Stimulated activated naive CD8-positive, alpha-beta T cell treated with anti-CD3 and anti-CD28 coated beads, Interleukin-15, Interleukin-2, amounts not matched to agents 100 U/mL and 50 U/mL, for 24 hours (primary cell): ENCODE measurements at regions not wholly inside any gene's neighbourhood (a gene's known extent, or its start where the extent isn't known, plus 50 kb on each side); places are given as distances from the start of the nearest gene placed in this dataset.
"Not testable (repeated sequence)": the region's sequence is repeated elsewhere in the genome, so short reads cannot be mapped to it uniquely, and the experiment has no call there.

Experiments
- ATAC-seq: fragments of 150-1000 bp; cut with Tn5 transposase; one replicate; pipeline ENCODE4 v1.10.0; 2021
- DNase-seq: peaks from one replicate; pipeline ENCODE4 v3.0.0; 2021

DNA sequence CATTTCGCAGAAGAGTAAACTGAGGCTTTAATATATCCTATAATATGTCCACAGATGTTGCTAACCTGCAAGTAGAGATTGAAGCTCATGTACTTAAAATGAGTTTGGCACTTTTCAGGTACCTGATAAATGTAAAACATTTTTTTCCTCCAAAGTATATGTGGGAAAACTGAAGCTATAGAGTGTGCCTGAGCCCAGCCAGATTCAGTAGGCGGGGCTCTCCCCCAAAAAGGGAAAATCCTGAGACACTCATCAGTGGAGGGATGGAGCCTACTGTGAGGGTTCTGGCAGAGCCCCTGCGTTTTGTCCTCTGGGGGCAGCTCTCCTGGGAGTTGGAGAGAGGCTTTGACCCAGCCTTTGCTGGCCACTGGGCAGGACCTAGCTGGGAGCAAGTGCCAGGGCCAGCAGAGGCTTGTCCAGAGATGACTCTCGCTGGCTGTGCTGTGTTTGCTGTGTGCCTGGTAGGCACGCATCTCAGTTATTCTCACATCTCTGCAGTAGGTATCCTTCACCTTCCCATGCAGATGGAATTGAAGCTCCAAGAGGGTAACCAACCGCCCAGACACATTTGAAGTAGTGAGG lies 81.1 kb upstream of the SPRY4 start:
- DNase-seq = no peak
- ATAC-seq = no peak

DNA sequence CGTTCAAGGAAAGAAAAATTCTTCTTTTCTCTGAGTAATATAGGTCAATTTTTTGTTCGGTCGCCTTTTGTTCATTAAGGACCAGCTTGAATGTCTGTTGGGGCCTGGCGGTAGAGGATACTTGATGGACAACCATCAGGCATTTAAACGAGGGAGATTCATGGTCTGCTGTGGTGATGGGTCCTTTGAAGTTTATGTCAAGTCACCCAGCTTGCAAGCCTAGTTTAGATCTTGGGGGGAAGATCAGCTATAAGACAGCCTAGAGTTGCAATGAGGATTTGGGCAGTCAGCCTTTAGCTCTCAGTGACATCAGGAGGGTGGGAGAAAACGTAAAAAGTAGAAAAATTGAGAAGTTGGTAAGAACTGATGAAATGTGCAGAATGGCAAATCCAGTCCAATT lies 80.2 kb upstream of the SPRY4 start:
- no peak for ATAC-seq
- DNase-seq = no peak

DNA sequence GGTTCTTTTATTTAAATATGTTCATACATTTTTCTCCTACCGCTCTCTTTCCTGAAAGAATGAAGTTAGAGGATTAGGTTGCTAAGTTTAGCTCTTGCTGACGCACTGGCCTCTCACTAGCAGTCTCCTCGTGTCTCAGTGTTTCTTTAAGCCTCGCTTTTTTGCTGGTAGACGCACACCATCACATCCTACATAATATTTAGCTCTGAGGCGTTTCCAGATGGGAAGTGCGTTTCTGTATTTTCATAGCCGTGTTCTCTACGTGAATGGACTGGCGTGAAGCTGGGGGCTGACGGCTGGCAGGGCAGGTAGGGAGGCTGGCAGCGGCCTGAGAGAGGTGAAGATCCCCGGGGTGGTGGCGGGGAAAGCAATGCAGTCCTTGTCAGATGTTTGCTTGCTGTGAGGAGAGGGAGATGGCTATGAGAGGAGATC lies 79.2 kb upstream of the SPRY4 start:
- no peak for DNase-seq
- ATAC-seq = no peak

DNA sequence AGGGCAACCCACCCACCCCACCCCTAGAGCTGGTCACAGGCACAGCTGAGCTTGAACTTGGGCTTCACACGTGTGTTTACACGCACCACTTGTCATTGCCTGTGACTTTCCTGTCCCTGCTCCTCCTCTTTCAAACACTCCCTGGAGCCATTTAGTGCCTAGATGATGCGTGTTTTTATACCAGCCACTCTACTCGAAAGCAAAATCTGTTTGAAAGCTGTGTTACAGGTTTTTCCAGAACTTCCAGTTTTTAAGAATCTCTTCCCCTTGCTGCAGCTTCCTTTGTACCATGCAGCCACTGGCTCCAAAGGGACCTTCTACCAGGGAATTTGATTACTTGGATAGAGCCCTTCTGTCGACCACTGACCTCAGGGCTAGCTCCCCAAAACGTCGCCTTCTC lies 78.8 kb upstream of the SPRY4 start:
- no peak for ATAC-seq
- DNase-seq = no peak

DNA sequence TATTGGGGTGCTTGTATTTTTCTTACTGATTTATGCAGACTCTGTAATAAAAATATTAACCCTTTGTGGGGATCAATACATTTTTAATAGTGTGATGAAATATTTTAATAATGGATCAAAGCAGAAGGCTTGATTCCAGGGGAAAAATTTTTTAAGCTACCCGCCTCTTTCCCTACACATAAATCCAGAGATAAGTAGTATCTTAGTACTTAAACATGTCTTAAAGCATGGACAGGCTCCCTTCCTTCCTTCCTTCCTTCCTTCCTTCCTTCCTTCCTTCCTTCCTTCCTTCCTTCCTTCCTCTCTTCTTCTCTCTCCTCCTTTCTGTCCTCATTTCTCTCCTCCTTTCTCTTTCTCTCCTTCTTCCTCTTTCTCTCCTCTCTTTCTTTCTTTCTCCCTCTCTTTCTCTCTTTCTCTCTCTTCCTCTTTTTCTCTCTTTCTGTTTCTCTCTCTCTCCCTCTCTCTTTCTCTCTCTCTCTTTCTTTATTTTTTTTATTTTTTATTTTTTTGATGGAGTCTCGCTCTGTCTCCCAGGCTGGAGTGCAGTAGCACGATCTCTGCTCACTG lies 78.0 kb upstream of the SPRY4 start:
- DNase-seq (no peak), ATAC-seq (no peak)

DNA sequence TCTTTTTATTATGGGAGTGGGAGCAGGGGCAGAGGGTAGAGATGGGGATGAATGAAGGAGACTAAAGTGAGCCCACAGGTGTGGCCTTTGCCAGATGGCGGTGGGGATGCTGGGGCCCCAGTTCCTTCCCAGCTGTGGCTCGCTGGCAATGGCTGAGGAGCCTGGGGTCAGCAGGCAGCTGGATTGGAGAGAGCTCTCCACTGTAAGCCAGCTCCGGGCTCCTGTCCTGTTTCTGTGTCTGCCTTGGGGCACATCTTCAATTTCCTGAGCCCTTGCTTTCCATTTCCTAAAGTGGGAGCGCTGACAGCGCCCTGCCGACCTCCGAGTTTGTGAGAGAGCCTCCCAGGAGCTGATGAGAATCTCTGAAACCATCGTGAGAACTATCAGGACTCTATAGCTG lies 75.6 kb upstream of the SPRY4 start:
- ATAC-seq = no peak
- no peak for DNase-seq

DNA sequence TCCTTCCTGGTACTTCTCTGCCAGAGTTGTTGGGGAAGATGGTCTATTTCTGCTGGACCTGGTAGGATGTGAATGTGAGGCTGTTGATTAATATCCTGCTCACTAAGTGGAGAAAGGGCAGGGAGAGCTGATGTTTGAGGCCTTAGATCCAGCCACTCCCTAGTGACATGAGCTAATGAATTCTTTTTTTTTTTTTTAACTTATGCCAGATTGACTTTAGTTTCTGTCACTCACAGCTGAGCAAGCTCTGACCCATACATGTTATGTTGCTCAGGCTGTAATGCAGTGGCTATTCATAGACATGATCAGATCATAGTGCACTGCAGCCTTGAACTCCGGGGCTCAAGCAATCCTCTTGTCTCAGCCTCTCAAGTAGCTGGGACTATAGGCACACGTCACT lies 75.1 kb upstream of the SPRY4 start:
- ATAC-seq (no peak), DNase-seq (no peak)

DNA sequence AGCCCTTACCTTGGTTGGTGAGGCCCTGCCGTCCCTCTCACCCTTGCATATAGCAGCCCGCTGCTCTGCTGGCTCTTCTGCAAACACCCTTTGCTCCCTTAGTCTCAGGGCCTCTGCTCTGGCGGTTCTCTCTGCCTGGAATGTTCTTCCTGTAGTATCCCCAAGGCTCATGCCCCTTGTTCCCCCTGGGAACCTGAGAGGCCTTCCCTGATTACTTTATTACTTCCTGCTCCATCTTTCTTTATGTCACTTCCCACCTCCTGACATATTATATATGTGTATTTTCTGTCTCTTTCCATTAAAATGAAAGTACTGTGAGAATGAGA lies 73.9 kb upstream of the SPRY4 start:
- DNase-seq = no peak
- ATAC-seq = no peak

DNA sequence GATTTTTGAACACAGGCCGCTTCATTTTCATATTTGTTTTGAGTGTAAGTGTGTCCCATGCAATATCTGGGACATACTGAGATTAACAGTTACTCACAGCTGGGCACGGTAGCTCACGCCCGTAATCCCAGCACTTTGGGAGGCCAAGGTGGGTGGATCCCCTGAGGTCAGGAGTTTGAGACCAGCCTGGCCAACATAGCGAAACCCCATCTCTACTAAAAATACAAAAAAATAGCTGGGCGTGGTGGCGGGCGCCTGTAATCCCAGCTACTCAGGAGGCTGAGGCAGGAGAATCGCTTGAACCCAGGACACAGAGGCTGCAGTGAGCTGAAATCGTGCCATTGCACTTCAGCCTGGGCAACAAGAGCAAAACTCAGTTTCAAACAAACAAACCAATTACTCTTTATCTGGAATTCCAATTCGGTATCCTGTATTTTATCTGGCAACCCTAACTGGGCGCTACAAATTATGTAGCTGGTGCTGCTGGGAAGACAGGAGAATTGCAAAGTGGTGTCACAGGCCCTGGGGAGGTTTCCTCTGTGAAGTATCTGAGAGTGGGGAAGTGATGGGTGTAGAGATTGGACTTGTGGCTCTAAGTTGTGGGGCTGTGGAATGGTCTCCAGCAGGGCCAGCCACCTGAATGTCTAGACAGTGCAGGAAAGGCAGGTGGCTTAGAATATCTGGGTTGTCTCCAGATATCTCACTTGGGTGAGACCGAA lies 73.3 kb upstream of the SPRY4 start:
- ATAC-seq, DNase-seq: not testable (repeated sequence)

DNA sequence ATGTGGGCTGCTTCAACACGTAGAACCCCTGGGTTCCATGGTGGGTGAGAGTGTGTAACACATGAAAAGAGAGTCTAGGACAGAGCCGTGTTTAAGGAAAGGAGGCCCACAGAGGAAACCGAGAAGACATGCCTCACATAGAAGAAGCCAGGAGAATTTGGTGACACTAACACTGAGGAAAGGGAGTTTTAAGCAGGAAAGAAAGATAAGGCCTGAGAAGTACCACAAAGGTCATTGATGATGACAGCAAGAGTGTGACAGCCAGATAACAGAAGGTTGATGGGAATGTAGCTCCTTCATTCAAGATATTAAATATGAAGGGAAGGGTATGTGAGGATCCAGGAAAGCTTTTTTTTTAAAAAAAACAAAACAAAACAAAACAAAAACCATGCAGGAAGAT lies 72.4 kb upstream of the SPRY4 start:
- DNase-seq (no peak), ATAC-seq (no peak)

DNA sequence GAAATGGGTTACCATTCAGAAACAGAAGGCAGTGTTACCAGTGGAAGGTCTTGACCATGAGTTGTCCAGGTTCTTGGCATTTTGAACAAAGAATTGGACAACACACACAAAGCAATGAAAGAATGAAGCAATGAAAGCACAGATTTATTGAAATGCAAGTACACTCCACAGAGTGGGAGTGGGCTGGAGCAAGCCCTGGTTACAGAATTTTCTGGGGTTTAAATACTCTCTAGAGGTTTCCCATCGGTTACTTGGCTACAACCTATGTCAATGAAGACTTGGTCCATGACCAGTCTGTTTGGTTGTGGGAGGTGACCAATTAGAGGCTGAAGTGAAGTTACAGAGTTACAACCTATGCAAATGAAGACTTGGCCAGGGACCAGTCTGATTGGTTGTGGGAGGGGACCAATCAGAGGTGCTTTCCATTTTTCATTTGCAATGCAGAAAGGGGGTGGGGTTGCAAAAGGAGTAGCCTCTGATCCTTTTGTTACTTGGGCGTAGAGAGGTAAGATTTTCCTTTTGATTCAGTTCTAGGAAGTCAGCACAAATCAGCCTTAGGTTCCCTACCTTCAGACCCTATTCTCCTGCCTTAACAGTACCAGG lies 71.7 kb upstream of the SPRY4 start:
- no peak for DNase-seq
- no peak for ATAC-seq

DNA sequence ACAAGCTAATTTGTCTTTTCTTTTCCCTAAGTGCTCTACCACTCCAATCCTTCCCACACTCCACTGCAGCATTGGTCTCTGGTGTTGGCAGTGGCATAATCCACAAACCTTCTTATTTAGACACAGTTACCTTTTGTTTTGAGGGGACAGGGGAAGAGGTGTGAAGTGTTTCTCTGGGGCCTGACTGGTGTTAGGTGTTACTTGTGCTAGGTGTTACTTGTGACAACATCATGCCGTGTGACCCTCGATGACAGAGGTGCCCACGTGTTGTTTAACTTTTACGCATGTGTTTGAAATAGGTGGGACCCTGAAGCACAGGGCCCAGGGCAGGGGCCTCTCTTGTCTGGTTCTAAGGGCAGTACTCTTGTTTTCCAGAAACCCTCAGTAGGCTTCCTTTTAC lies 70.5 kb upstream of the SPRY4 start:
- no peak for DNase-seq
- no peak for ATAC-seq

DNA sequence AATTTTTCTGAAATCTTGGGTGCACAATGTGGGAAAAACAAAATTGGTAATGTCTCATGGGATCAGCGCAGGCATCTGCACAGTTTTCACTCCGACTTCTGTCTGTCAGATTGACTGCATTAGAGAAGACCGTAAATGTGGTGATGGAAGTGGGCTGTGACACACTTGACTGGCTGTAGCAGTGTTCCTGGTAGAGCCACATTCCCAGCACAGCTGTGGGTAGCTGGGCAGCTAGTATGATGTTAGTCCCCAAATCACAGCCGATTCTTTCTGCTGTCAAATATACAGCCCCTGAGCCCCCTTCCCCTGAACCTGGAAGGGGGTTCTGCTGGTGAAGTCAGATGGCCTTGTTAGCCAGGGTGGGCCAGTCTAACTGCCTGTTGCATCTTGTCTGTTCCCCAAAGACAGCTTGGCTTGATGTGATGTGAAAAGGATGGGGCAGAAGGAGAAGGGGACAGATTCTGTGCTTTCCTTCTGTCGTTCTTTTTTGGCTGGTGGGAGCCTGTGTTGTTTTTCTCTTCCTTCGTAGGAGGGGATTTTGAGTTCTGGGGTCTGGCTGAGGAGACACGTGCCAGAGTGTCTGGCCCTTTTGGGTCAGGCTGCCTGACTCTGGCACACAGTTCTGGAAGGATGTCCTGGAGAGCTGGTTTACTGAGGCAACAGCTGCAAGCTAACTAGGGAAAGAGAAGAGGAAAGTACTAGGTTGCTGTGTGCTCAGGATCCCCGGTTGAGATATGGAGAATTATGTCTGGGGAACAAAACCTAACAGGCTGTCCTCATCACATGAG lies 66.4 kb upstream of the SPRY4 start:
- DNase-seq (no peak), ATAC-seq (no peak)

DNA sequence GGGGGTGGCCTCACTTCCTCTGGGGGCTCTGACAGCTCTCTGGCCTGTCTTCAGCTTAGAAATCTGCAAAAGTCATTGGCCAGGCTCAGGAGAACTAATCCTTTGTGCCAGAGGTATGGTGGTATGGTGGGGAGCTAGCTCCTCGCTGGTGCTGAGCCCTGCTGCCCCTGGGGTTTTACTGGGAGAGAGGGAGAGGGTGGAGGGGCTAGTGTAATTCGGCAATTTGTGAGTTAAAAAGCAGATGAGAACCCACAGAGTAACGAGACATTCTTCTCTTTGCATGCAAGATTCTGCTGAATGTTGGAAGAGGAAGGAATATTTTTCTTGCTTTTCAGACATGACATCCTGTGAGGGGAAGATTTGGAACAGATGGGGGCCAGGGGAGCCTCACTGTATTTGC lies 65.5 kb upstream of the SPRY4 start:
- no peak for ATAC-seq
- DNase-seq = no peak

DNA sequence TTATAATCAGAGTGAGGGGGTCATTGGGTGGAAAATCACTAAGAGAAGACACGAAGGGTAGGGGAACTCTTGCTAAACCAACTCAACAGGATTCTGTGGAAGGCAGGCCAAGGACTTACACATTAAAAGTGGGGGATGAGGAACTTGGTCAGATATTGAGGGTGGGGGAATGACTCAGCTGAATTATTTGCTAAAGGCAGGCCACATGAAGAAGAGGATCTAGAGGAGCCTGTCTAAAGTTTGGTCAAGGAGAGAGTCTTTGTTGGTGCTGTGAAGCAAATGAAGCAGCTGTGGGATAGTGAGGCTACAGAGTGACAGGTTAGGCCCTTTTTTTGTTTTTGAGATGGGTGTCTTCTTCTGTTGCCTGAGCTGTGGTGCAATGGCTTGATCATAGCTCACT lies 63.9 kb upstream of the SPRY4 start:
- DNase-seq (no peak), ATAC-seq (no peak)

DNA sequence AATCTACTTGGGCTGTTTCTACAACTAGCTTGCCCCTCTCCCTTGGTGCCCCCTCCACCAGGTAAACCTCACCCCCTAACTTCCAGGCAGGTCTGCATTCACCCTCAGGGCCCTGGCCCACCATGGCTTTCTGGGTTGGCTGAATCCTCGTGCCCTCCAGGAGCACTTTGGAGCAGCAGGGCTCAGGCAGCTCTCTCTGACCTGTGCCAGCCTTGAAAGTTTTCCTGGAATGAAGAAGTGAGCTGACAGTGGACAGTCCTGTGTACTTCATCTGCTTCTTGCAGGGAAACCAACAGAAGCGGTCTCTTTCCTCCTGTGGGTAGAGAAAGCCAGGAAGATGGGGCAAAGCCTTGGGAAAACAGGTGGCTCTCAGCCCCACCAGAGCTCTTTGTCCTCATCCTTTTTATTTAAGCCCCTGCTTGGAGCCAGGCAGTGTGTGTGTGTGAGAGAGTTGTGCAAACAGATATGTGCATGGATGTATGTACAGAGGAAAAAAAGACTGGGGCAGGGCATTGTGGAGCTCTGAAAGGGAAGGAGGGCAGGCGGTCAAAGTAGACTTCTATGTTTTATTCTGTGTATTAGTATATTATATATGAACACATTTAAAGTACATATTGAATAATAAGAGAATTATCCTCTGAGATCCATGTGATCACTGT lies 62.3 kb upstream of the SPRY4 start:
- ATAC-seq (no peak), DNase-seq (no peak)

DNA sequence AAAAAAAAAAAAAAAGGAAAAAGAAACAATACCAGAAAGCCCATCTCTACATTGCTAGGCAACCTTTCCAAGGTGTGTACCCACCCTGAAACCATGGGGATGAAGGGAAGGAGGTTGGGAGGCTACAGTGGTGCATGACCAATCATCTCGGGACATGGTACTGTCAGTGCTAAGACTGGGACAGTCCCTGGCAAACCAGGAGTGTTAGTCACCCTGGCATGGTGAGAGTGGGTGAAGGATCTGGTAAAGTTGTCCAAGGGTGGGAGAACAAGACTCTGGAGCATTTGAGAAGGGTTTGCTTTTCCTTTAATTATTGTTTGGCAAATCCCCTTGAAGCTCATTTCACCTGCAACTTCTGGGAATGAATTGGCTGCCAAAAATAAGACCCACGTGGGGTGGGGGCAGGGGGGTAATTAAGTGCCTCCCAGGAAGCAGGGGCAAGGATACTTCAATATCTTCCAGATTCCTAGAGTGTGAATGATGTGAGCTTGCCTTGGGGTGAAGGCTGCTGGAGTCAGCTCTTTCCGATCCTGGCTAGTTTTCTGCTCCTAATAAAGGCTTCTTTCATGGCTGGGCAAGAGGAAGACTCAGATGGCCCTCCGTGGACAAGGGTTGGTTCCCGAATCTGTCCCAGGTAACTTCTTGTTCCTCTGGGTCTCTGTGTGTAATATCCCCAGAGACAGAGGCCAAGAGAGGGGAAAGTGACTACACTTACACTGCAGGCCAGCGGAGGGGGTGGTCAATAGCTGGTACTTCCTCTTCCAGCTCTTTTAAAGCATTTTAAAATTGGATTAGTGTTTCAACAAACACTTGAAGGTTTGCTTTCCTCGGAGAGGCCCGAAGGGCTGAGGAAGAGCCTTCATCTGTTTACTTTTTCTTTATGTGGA lies 61.6 kb upstream of the SPRY4 start:
- ATAC-seq = no peak
- DNase-seq = no peak

DNA sequence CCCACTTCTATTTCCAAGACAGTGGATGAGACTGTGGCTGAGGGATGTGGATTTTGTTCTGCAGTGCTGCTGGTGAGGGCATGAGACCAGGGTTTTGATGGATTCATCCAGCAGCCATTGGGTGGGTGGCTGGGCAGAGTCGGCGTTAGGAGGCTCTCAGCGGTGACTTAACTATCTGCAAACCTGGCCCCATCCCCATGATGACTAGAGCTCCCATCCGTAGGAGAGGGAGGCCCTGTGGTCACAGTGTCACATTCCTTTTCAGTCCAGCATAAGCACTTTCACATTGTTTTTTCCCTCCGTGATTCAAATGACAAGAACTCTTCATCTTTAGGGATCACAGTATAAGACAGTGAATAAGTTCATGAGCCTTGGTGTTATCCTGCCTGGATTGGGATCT lies 60.4 kb upstream of the SPRY4 start:
- DNase-seq = no peak
- ATAC-seq = no peak

DNA sequence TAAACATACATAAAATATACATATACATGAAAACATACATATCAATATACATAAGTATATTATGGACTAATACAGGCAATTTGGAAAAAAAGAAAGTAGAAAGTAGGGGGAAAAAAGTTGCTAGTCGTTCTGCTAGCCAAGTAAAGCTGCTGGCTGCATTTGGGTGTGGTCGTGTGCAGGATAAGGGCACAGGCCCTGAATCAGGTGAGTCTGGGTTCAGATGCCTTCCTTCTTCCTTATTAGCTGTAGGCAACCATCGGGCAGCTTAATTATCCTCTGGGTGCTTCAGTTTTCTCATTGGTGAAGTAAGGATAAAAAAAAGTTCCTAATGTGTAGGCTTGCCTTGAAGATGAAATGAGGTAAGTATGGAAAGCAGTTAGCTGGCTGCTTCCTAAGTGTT lies 59.2 kb upstream of the SPRY4 start:
- DNase-seq = no peak
- ATAC-seq = no peak

DNA sequence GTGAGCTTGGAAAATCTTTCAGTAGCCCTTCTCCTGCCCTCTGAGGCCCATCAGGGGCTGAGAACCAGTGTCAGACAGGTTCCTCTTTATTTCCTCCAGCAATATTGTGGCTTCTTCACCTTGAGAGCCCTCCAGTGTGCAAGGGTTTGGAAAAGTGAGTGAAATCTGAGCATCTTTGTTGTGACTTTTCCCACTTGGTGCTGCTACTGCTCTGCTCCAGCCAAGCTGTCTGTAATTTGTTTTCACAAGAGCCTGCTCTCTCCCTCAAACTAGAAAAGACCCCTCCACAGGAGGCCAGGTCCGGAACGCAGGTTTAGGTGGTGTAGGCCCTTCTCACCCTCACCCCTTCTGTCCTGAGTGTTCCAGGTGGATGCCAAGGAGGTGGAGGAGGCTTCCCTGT lies 57.4 kb upstream of the SPRY4 start:
- ATAC-seq (no peak), DNase-seq (no peak)
